Fibroblast of lung (primary cell): ENCODE measurements at regions not wholly inside any gene's neighbourhood (a gene's known extent, or its start where the extent isn't known, plus 50 kb on each side); places are given as distances from the start of the nearest gene placed in this dataset.

Experiments
- DNase-seq, 2 donors: peaks; one replicate each; pipeline versions ENCODE4 v3.0.0 to v3.0.0-alpha.2; 2010; ENCODE audit warnings: low read depth in 2 of 2
- H2AFZ ChIP-seq: 2 replicates; pipeline ENCODE4 v1.5.1; 2012; ENCODE audit warnings: low read length, control low read depth, inconsistent platforms
- H3K27ac ChIP-seq: 2 replicates; pipeline ENCODE4 v1.5.1; 2011; ENCODE audit warnings: low read length, control low read depth; ENCODE audit not compliant: insufficient read depth
- H3K27me3 ChIP-seq: 2 replicates; pipeline ENCODE4 v1.5.1; 2011; ENCODE audit warnings: mild to moderate bottlenecking, low read length; ENCODE audit not compliant: control insufficient read depth, insufficient read depth
- H3K36me3 ChIP-seq: 2 replicates; pipeline ENCODE4 v1.5.1; 2011; ENCODE audit warnings: low read length; ENCODE audit not compliant: control insufficient read depth, insufficient read depth
- H3K4me1 ChIP-seq: 2 replicates; pipeline ENCODE4 v1.5.1; 2011; ENCODE audit warnings: low read length; ENCODE audit not compliant: control insufficient read depth, insufficient read depth; ENCODE audit errors: extremely low read depth
- H3K4me2 ChIP-seq: 2 replicates; pipeline ENCODE4 v1.5.1; 2011; ENCODE audit warnings: low read length, control low read depth; ENCODE audit not compliant: insufficient read depth; ENCODE audit errors: extremely low read depth
- H3K4me3 ChIP-seq, 4 experiments: fragments of 200-600 bp in 1 of 4; sonication (generic) in 1 of 4; replicated peaks in 1 of 4; 2 replicates each; pipeline ENCODE4 v1.5.1; 2011 to 2016; ENCODE audit warnings: low read length in 4 of 4, low read depth in 3 of 4, mild to moderate bottlenecking in 3 of 4, control low read depth in 2 of 4, inconsistent platforms in 1 of 4, mixed read lengths in 1 of 4; ENCODE audit not compliant: insufficient read depth in 1 of 4; ENCODE audit errors: control extremely low read depth in 1 of 4
- H3K79me2 ChIP-seq: 2 replicates; pipeline ENCODE4 v1.5.1; 2012; ENCODE audit warnings: mild to moderate bottlenecking, low read length, inconsistent platforms; ENCODE audit not compliant: control insufficient read depth, insufficient read depth
- H3K9ac ChIP-seq: 2 replicates; pipeline ENCODE4 v1.5.1; 2011; ENCODE audit warnings: mild to moderate bottlenecking, low read length, control low read depth; ENCODE audit not compliant: insufficient read depth
- H3K9me3 ChIP-seq: 2 replicates; pipeline ENCODE4 v1.5.1; 2012; ENCODE audit warnings: low read depth, low read length; ENCODE audit not compliant: control insufficient read depth, insufficient read depth
- H4K20me1 ChIP-seq: 2 replicates; pipeline ENCODE4 v1.5.1; 2011; ENCODE audit warnings: low read length; ENCODE audit not compliant: control insufficient read depth, insufficient read depth; ENCODE audit errors: extremely low read depth
- EZH2 ChIP-seq: IDR thresholded peaks from 2 replicates; pipeline ENCODE4 v1.5.1; 2012; ENCODE audit warnings: low read length, control low read depth, mild to moderate bottlenecking; ENCODE audit errors: missing control alignments
- TF ChIP-seq, protein P1 (sequence below), 2 donors: IDR thresholded peaks in 1 of 2; conservative IDR thresholded peaks in 1 of 2; 1 replicate in 1 of 2; 2 replicates in 1 of 2; pipeline ENCODE4 v1.5.1; 2011 to 2012; ENCODE audit warnings: low read length in 2 of 2, control low read depth in 1 of 2, inconsistent platforms in 1 of 2, low read depth in 1 of 2, mild to moderate bottlenecking in 1 of 2

DNA sequence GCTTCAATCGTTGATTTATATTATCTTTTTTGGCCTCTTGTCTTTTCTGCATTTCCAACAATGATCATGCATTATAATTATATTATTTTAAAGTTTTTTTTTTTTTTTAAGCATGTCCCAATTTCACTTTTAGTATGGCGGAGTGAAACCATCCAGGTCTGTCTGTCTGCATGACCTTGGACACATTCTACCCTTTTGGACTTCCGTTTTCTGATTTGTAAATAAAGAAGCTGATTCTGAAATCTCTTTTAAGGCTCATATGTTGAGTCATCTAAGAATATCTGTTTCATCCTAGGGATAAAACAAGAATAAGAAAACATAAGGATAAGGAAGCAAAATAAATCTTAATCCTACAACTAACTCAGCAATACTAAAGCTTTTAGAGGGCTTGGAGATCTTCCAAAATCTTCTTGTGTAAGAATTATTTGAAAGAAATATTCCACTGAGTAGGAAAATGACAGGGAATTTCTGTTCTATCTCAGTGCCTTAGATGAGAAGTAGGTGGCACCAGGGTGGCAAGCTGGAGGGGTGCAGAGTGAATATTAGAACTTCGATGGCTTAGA, 195.7 kb upstream of the TOX3 start:
- H3K4me1 ChIP-seq, result no peaks in the 10 kb centered on the region
- no peaks in the 10 kb centered on the region for H4K20me1 ChIP-seq
- no peak overlapping the region for H3K4me2 ChIP-seq
- no peak overlapping the region for H3K27ac ChIP-seq
- H2AFZ ChIP-seq, result no peak overlapping the region
- no peaks in the 10 kb centered on the region for H3K27me3 ChIP-seq
- DNase-seq, result no peak
- no peak overlapping the region for H3K4me3 ChIP-seq
- TF ChIP-seq, protein P1, sequence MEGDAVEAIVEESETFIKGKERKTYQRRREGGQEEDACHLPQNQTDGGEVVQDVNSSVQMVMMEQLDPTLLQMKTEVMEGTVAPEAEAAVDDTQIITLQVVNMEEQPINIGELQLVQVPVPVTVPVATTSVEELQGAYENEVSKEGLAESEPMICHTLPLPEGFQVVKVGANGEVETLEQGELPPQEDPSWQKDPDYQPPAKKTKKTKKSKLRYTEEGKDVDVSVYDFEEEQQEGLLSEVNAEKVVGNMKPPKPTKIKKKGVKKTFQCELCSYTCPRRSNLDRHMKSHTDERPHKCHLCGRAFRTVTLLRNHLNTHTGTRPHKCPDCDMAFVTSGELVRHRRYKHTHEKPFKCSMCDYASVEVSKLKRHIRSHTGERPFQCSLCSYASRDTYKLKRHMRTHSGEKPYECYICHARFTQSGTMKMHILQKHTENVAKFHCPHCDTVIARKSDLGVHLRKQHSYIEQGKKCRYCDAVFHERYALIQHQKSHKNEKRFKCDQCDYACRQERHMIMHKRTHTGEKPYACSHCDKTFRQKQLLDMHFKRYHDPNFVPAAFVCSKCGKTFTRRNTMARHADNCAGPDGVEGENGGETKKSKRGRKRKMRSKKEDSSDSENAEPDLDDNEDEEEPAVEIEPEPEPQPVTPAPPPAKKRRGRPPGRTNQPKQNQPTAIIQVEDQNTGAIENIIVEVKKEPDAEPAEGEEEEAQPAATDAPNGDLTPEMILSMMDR (conservative IDR thresholded peaks at IDR 0.05 in 1 of 2, IDR thresholded peaks at IDR 0.05 in 1 of 2; ENCODE audit: low read depth in 1 of 2, low read length in 2 of 2), result no peak
- no peak for TF ChIP-seq EZH2
- H3K79me2 ChIP-seq, result no peaks in the 10 kb centered on the region
- H3K36me3 ChIP-seq, result no peaks in the 10 kb centered on the region
- no peak overlapping the region for H3K9ac ChIP-seq
- no peaks in the 10 kb centered on the region for H3K9me3 ChIP-seq

DNA sequence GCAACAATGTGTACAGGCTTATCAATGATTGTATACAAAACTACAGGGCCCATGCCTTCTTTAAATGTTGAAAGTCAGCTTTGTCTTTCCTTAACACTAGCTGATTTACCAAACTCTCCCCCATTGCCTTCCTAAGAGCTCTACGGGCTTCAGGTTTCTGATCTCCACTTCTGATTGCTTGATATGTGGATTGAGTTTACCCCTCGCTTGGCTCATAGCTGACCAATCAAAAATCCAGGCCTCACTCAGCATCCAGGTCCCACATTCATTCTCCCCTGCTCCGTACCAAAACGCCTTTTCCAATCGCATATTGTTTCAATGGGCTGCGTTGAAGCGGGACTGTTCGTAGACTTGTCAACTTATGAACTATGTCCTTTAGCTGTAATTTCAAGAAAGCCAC, 195.1 kb upstream of the TOX3 start:
- no peak for DNase-seq
- TF ChIP-seq, protein P1 (conservative IDR thresholded peaks at IDR 0.05 in 1 of 2, IDR thresholded peaks at IDR 0.05 in 1 of 2; ENCODE audit: low read depth in 1 of 2, low read length in 2 of 2), result no peak
- Histone ChIP-seq H3K27me3 (no peaks in the 10 kb centered on the region), H3K9ac (no peak overlapping the region), H3K79me2 (no peaks in the 10 kb centered on the region), H3K4me3 (no peak overlapping the region), H2AFZ (no peak overlapping the region), H3K4me1 (no peaks in the 10 kb centered on the region), H3K27ac (no peak overlapping the region), H3K4me2 (no peak overlapping the region), H3K36me3 (no peaks in the 10 kb centered on the region), H4K20me1 (no peaks in the 10 kb centered on the region), H3K9me3 (no peaks in the 10 kb centered on the region)

DNA sequence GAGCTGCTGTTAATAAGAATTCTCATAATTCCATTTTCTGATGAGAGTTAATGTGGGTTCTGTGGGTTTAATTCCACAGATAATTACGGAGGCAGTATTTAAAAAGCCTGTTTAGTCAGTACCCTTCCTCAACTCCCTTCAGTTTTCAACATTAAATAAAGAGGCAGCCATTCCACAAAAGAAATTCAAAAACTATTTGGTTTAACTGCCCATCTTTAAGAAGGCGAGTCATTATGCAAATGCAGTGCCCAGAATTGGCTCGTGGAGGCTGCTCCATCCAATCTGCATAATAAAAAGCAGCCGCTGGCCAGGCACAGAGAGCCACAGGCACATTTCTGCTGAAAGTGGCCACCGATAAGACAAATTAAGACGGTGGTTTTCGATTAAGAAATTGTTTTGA, 194.4 kb upstream of the TOX3 start:
- no peak overlapping the region for H2AFZ ChIP-seq
- H3K27me3 ChIP-seq, result no peaks in the 10 kb centered on the region
- no peak for DNase-seq
- no peak overlapping the region for H3K9ac ChIP-seq
- no peak overlapping the region for H3K27ac ChIP-seq
- H3K79me2 ChIP-seq, result no peaks in the 10 kb centered on the region
- no peaks in the 10 kb centered on the region for H3K9me3 ChIP-seq
- no peaks in the 10 kb centered on the region for H3K36me3 ChIP-seq
- H3K4me2 ChIP-seq, result no peak overlapping the region
- TF ChIP-seq, protein P1 (conservative IDR thresholded peaks at IDR 0.05 in 1 of 2, IDR thresholded peaks at IDR 0.05 in 1 of 2; ENCODE audit: low read depth in 1 of 2, low read length in 2 of 2), result no peak
- no peak for TF ChIP-seq EZH2
- no peaks in the 10 kb centered on the region for H3K4me1 ChIP-seq
- H4K20me1 ChIP-seq, result no peaks in the 10 kb centered on the region
- no peak overlapping the region for H3K4me3 ChIP-seq
